Liver (tissue), 3 donors: ENCODE measurements at regions not wholly inside any gene's neighbourhood (a gene's known extent, or its start where the extent isn't known, plus 50 kb on each side); places are given as distances from the start of the nearest gene placed in this dataset.

Source experiments
- CTCF ChIP-seq: fragments of 150-350 bp; IDR thresholded peaks from 2 replicates; pipeline ENCODE4 v1.5.1; 2017; ENCODE audit warnings: improper control_type of control experiment, low read depth, low read length; ENCODE audit not compliant: missing input control
- EGR1 ChIP-seq, 2 donors: IDR thresholded peaks; 2 replicates each; pipeline ENCODE4 v1.6.1; 2016 to 2018; ENCODE audit warnings: antibody characterized with exemption in 2 of 2, low read depth in 2 of 2
- GABPA ChIP-seq, 2 donors: IDR thresholded peaks in 1 of 2; conservative IDR thresholded peaks in 1 of 2; 2 replicates each; pipeline ENCODE4 v1.6.1; 2016; ENCODE audit warnings: antibody characterized with exemption in 2 of 2, mild to moderate bottlenecking in 1 of 2, moderate library complexity in 1 of 2
- JUND ChIP-seq, 2 donors: IDR thresholded peaks; 2 replicates each; pipeline ENCODE4 v1.6.1; 2016; ENCODE audit warnings: antibody characterized with exemption in 2 of 2
- MAX ChIP-seq: IDR thresholded peaks from 2 replicates; pipeline ENCODE4 v1.6.1; 2016; ENCODE audit warnings: antibody characterized with exemption
- RAD21 ChIP-seq, 2 donors: IDR thresholded peaks; 2 replicates each; pipeline ENCODE4 v1.6.1; 2016; ENCODE audit warnings: antibody characterized with exemption in 2 of 2, mild to moderate bottlenecking in 2 of 2
- TAF1 ChIP-seq: conservative IDR thresholded peaks from 2 replicates; pipeline ENCODE4 v1.6.1; 2016; ENCODE audit warnings: antibody characterized with exemption, mild to moderate bottlenecking
- YY1 ChIP-seq: IDR thresholded peaks from 2 replicates; pipeline ENCODE4 v1.6.1; 2016; ENCODE audit warnings: antibody characterized with exemption, mild to moderate bottlenecking
- TF ChIP-seq, protein P1 (sequence below): IDR thresholded peaks from 2 replicates; pipeline ENCODE4 v1.6.1; 2016; ENCODE audit warnings: antibody characterized with exemption
- TF ChIP-seq, protein P2 (sequence below): IDR thresholded peaks from 2 replicates; pipeline ENCODE4 v1.6.1; 2016; ENCODE audit warnings: antibody characterized with exemption, mild to moderate bottlenecking
- donor health status: healthy.
- donor health status: healthy.

DNA sequence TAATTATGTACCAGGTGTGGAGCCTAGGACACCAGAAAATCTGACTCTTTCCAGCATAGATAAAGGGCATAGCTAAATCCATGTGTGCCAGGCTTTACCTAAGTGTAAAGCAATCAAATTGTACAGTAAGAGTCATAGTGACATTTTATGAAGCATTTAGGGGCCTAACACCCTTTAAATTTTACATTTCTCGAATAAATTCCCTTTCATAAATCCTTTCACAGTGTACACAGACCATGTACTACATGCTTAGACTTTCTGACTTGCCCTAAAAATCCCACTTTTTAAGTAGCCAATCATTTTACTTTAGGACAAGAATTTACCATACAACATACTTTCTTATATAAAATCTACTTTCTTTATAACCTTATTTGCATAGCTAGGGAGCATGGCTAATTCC is 727.6 kb upstream of the LUZP2 start:
- TF ChIP-seq CTCF (no peak), YY1 (no peak), MAX (no peak), EGR1 (IDR thresholded peaks at IDR 0.05; ENCODE audit: low read depth in 2 of 2) (no peak), JUND (IDR thresholded peaks at IDR 0.05) (no peak), TAF1 (no peak), RAD21 (IDR thresholded peaks at IDR 0.05) (no peak), GABPA (IDR thresholded peaks at IDR 0.05 in 1 of 2, conservative IDR thresholded peaks at IDR 0.05 in 1 of 2) (no peak)
- TF ChIP-seq, protein P1, sequence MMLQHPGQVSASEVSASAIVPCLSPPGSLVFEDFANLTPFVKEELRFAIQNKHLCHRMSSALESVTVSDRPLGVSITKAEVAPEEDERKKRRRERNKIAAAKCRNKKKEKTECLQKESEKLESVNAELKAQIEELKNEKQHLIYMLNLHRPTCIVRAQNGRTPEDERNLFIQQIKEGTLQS: no peak
- TF ChIP-seq, protein P2, sequence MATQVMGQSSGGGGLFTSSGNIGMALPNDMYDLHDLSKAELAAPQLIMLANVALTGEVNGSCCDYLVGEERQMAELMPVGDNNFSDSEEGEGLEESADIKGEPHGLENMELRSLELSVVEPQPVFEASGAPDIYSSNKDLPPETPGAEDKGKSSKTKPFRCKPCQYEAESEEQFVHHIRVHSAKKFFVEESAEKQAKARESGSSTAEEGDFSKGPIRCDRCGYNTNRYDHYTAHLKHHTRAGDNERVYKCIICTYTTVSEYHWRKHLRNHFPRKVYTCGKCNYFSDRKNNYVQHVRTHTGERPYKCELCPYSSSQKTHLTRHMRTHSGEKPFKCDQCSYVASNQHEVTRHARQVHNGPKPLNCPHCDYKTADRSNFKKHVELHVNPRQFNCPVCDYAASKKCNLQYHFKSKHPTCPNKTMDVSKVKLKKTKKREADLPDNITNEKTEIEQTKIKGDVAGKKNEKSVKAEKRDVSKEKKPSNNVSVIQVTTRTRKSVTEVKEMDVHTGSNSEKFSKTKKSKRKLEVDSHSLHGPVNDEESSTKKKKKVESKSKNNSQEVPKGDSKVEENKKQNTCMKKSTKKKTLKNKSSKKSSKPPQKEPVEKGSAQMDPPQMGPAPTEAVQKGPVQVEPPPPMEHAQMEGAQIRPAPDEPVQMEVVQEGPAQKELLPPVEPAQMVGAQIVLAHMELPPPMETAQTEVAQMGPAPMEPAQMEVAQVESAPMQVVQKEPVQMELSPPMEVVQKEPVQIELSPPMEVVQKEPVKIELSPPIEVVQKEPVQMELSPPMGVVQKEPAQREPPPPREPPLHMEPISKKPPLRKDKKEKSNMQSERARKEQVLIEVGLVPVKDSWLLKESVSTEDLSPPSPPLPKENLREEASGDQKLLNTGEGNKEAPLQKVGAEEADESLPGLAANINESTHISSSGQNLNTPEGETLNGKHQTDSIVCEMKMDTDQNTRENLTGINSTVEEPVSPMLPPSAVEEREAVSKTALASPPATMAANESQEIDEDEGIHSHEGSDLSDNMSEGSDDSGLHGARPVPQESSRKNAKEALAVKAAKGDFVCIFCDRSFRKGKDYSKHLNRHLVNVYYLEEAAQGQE: no peak
